ENCODE measurements at regions not wholly inside any gene's neighbourhood (a gene's known extent, or its start where the extent isn't known, plus 50 kb on each side); places are given as distances from the start of the nearest gene placed in this dataset.

- no peak for TF ChIP-seq POLR2AphosphoS5 (IDR thresholded peaks at IDR 0.05; ENCODE audit: borderline replicate concordance, low read depth, low read length)
- no peak for TF ChIP-seq EZH2 (IDR thresholded peaks at IDR 0.05)
These were observed 75.5 kb upstream of the SULT1C3 start for GRCh38 chr2:108164318-108164717.

Data from SK-N-MC (cell line).